ENCODE measurements at regions not wholly inside any gene's neighbourhood (a gene's known extent, or its start where the extent isn't known, plus 50 kb on each side); places are given as distances from the start of the nearest gene placed in this dataset.

- DNase-seq (ENCODE audit: low spot score): no peak
- no peak overlapping the region for H3K27ac ChIP-seq
- TF ChIP-seq CTCF (conservative IDR thresholded peaks at IDR 0.05; ENCODE audit: low read depth): no peak
- CTCF ChIA-PET: no interaction called here
- POLR2A ChIA-PET (ENCODE audit: low non-redundant PET): no interaction called here
Observed at GRCh38 chr7:11952972-11953371, 121.0 kb upstream of the THSD7A start.

GRCh38 chr7:11956991-11957390 lies 125.0 kb upstream of the THSD7A start:
- H3K27ac ChIP-seq: no peak overlapping the region
- POLR2A ChIA-PET (ENCODE audit: low non-redundant PET): no interaction called here
- no peak for TF ChIP-seq CTCF (conservative IDR thresholded peaks at IDR 0.05; ENCODE audit: low read depth)
- CTCF ChIA-PET: no interaction called here
- DNase-seq (ENCODE audit: low spot score): no peak

DNA sequence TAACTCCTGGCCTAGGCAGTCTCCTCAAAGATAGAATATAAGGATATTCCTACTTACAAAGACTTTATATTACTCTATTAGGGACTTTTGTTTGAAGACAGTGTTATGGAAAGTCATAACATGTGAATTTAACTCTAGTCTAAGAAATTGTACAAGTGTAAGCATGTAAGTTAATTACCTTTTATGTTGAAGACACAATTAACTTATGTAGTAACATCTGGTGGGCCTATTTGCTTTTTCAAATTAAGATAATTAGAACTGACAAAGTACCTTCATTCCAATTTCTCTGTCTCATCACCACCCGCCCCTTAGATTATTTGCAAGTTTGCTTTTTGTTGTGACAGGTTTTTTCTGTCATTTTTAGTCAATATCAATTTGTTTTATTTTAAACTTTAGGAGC lies 126.0 kb upstream of the THSD7A start:
- POLR2A ChIA-PET (ENCODE audit: low non-redundant PET): no interaction called here
- no peak for TF ChIP-seq CTCF (conservative IDR thresholded peaks at IDR 0.05; ENCODE audit: low read depth)
- CTCF ChIA-PET: interaction anchor here (0.6 kb wide), 1 partner anchor 195 kb away, joined by 3 read pairs; no protein-coding TSS in a partner anchor
- no peak overlapping the region for H3K27ac ChIP-seq
- no peak for DNase-seq (ENCODE audit: low spot score)

DNA sequence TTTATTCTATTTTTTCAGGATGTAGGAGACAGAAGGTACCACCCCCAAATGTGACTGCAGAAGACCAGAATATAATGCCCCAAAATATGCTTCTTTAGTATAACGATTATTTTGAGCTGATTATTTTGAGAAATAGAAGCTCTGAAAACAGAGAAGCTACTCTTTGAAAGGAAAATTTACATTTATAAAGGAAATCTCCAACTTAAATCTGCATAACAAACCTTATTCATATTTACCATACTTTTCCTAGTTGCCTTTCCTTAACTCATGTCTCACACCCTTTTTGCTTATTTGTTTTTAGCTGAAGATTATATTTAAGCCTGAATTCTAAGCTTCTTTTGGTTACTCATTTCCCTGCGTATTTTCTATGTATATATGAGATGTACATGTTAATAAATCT lies 127.1 kb upstream of the THSD7A start:
- POLR2A ChIA-PET (ENCODE audit: low non-redundant PET): no interaction called here

DNA sequence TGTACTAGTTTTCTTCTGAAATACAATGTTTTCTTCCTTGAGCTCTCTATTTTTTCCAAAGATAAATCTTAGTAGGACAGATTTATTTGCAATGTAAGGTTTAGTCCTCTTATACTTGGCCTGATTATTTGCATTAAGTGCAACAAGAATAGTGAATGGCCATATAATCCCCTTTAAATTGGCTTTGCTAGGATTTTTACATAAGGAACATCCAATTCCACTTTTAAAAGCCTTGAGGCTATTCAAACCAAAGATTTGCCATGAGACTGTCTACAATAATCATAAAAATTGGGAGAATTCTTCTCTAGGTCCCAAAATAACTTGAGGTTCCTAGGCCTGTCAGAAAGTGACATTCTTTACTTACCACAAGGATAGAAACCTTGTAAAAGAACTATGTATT lies 128.6 kb upstream of the THSD7A start:
- ChIA-PET CTCF (no interaction called here), POLR2A (ENCODE audit: low non-redundant PET) (no interaction called here)
- no peak for DNase-seq (ENCODE audit: low spot score)
- TF ChIP-seq CTCF (conservative IDR thresholded peaks at IDR 0.05; ENCODE audit: low read depth): no peak
- no peak overlapping the region for H3K27ac ChIP-seq

More for the DNA sequence above, 127.1 kb upstream of the THSD7A start:
- no peak for DNase-seq (ENCODE audit: low spot score)
- no peak for TF ChIP-seq CTCF (conservative IDR thresholded peaks at IDR 0.05; ENCODE audit: low read depth)
- CTCF ChIA-PET: interaction anchor here (0.5 kb wide), 1 partner anchor 14 kb away, joined by 3 read pairs; no protein-coding TSS in a partner anchor
- no peak overlapping the region for H3K27ac ChIP-seq

DNA sequence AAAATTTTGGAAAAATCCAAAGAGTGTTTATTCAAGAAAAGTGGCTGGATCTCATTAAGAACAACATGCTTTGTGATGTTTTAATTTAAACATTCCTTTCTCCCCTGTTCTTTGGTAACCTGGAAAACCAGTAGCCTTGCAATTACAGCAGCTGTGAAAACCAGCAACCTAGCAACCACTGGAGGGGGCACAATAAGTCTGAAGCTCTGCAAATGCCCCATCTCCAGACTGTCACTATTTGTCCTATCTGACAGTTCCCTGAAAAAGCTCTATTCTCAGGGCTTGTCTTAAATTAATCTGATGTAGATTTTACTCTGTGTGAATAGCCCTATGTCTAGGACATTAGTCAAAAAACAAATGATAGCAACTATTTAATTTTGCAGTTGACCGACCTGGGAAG lies 137.6 kb upstream of the THSD7A start:
- ChIA-PET CTCF (no interaction called here), POLR2A (ENCODE audit: low non-redundant PET) (no interaction called here)
- H3K27ac ChIP-seq: no peak overlapping the region
- no peak for TF ChIP-seq CTCF (conservative IDR thresholded peaks at IDR 0.05; ENCODE audit: low read depth)
- no peak for DNase-seq (ENCODE audit: low spot score)

- no peak for DNase-seq (ENCODE audit: low spot score)
- no peak overlapping the region for H3K27ac ChIP-seq
- CTCF ChIA-PET: no interaction called here
- POLR2A ChIA-PET (ENCODE audit: low non-redundant PET): no interaction called here
- TF ChIP-seq CTCF (conservative IDR thresholded peaks at IDR 0.05; ENCODE audit: low read depth): no peak
Observed at GRCh38 chr7:11970132-11970531, 138.1 kb upstream of the THSD7A start.
